Ishikawa (cell line): ENCODE measurements at regions not wholly inside any gene's neighbourhood (a gene's known extent, or its start where the extent isn't known, plus 50 kb on each side); places are given as distances from the start of the nearest gene placed in this dataset.

ENCODE experiments used
- CEBPB ChIP-seq: IDR thresholded peaks from 2 replicates; pipeline ENCODE4 v1.6.1; 2012
- CREB1 ChIP-seq: IDR thresholded peaks from 2 replicates; pipeline ENCODE4 v1.6.1; 2012; ENCODE audit warnings: low read depth
- EGR1 ChIP-seq: IDR thresholded peaks from 2 replicates; pipeline ENCODE4 v1.6.1; 2012
- EP300 ChIP-seq: IDR thresholded peaks from 2 replicates; pipeline ENCODE4 v1.6.1; 2012; ENCODE audit warnings: borderline replicate concordance
- FOXM1 ChIP-seq: IDR thresholded peaks from 2 replicates; pipeline ENCODE4 v1.6.1; 2012; ENCODE audit warnings: low read depth, borderline replicate concordance
- NFIC ChIP-seq: IDR thresholded peaks from 2 replicates; pipeline ENCODE4 v1.6.1; 2012
- RAD21 ChIP-seq: IDR thresholded peaks from 2 replicates; pipeline ENCODE4 v1.6.1; 2012; ENCODE audit warnings: low read depth
- TAF1 ChIP-seq: IDR thresholded peaks from 2 replicates; pipeline ENCODE4 v1.6.1; 2012; ENCODE audit warnings: low read depth, mild to moderate bottlenecking
- TCF12 ChIP-seq: IDR thresholded peaks from 2 replicates; pipeline ENCODE4 v1.6.1; 2012; ENCODE audit warnings: low read depth
- TEAD4 ChIP-seq: IDR thresholded peaks from 2 replicates; pipeline ENCODE4 v1.6.1; 2012
- YY1 ChIP-seq: IDR thresholded peaks from 2 replicates; pipeline ENCODE4 v1.6.1; 2012; ENCODE audit warnings: low read depth
- ZBTB7A ChIP-seq: IDR thresholded peaks from 2 replicates; pipeline ENCODE4 v1.6.1; 2012; ENCODE audit warnings: low read depth
- TF ChIP-seq, protein P1 (sequence below): IDR thresholded peaks from 2 replicates; pipeline ENCODE4 v1.6.1; 2012
- TF ChIP-seq, protein P2 (sequence below): IDR thresholded peaks from 2 replicates; pipeline ENCODE4 v1.6.1; 2012; ENCODE audit warnings: low read depth, mild to moderate bottlenecking
- TF ChIP-seq, protein P3 (sequence below): IDR thresholded peaks from 2 replicates; pipeline ENCODE4 v1.6.1; 2012

DNA sequence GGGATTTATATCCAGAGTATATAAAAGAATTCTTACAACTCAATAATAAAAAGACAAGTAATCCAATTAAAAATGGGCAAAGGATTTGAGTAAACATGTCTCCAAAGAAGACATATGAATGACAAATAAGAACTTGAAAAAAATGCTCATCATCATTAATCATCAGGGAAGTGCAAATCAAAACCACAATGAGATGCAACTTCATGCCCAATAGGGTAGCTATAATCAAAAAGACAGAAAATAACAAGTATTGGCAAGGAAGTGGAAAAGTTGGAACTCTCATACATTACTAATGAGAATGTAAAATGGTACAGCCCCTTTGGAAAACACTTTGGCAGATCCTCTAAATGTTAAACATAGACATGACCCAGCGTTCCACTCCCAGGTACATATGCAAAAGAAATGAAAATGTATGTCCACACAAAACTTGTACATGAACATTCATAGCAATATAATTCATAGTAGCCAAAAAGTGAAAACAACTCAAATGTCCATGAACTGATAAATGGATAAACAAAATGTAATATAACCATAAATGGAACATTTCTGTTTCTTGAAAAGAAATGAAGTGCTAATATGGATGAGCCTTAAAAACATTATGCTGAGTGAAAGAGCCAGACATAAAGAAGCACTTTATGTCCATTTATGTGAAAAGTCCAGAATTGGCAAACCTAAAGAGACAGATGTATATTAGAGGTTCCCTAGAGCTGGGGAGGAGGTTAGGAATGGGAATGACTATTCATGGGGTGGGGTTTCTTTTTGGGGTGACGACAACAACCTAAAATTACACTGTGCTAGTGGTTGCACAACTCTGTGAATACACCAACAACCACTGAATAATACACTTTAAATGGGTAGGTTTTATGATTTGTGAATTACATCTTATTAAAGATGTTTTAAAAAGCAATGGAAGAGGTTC lies 259.7 kb downstream of the RHOU start:
- TF ChIP-seq EGR1 (no peak), YY1 (no peak), CREB1 (no peak), TAF1 (no peak), CEBPB (no peak), NFIC (no peak), TCF12 (no peak), EP300 (no peak), TEAD4 (no peak), ZBTB7A (no peak), FOXM1 (no peak), RAD21 (no peak)
- TF ChIP-seq, protein P1, sequence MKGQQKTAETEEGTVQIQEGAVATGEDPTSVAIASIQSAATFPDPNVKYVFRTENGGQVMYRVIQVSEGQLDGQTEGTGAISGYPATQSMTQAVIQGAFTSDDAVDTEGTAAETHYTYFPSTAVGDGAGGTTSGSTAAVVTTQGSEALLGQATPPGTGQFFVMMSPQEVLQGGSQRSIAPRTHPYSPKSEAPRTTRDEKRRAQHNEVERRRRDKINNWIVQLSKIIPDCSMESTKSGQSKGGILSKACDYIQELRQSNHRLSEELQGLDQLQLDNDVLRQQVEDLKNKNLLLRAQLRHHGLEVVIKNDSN, result no peak
- TF ChIP-seq, protein P2, sequence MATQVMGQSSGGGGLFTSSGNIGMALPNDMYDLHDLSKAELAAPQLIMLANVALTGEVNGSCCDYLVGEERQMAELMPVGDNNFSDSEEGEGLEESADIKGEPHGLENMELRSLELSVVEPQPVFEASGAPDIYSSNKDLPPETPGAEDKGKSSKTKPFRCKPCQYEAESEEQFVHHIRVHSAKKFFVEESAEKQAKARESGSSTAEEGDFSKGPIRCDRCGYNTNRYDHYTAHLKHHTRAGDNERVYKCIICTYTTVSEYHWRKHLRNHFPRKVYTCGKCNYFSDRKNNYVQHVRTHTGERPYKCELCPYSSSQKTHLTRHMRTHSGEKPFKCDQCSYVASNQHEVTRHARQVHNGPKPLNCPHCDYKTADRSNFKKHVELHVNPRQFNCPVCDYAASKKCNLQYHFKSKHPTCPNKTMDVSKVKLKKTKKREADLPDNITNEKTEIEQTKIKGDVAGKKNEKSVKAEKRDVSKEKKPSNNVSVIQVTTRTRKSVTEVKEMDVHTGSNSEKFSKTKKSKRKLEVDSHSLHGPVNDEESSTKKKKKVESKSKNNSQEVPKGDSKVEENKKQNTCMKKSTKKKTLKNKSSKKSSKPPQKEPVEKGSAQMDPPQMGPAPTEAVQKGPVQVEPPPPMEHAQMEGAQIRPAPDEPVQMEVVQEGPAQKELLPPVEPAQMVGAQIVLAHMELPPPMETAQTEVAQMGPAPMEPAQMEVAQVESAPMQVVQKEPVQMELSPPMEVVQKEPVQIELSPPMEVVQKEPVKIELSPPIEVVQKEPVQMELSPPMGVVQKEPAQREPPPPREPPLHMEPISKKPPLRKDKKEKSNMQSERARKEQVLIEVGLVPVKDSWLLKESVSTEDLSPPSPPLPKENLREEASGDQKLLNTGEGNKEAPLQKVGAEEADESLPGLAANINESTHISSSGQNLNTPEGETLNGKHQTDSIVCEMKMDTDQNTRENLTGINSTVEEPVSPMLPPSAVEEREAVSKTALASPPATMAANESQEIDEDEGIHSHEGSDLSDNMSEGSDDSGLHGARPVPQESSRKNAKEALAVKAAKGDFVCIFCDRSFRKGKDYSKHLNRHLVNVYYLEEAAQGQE, result no peak
- TF ChIP-seq, protein P3, sequence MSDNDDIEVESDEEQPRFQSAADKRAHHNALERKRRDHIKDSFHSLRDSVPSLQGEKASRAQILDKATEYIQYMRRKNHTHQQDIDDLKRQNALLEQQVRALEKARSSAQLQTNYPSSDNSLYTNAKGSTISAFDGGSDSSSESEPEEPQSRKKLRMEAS, result no peak

DNA sequence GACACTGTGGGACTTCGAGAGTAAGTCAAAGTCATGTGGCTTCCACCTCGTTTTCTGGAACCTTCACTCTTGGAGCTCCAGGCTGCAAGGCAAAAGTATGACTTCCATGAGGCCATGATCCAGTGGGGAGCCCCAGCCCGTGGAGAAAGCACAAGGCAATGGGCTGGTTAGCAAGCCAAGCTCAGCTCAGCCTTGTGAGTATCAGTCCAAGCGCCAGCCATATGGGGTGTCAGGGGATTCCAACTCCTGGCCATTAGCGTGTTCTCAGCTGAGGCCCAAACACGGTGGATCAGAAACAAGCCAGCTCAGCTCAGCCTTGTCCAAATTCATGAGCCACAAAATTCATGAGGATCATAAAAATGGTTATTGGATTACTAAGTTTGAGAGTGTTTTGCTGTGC lies 261.0 kb downstream of the RHOU start:
- TF ChIP-seq ZBTB7A, result no peak
- no peak for TF ChIP-seq YY1
- TF ChIP-seq CREB1, result no peak
- no peak for TF ChIP-seq EGR1
- TF ChIP-seq, protein P1, result no peak
- no peak for TF ChIP-seq CEBPB
- TF ChIP-seq EP300, result no peak
- TF ChIP-seq NFIC, result no peak
- no peak for TF ChIP-seq RAD21
- no peak for TF ChIP-seq TAF1
- no peak for TF ChIP-seq TCF12
- TF ChIP-seq, protein P3, result no peak
- TF ChIP-seq, protein P2, result no peak
- TF ChIP-seq FOXM1, result no peak
- no peak for TF ChIP-seq TEAD4

DNA sequence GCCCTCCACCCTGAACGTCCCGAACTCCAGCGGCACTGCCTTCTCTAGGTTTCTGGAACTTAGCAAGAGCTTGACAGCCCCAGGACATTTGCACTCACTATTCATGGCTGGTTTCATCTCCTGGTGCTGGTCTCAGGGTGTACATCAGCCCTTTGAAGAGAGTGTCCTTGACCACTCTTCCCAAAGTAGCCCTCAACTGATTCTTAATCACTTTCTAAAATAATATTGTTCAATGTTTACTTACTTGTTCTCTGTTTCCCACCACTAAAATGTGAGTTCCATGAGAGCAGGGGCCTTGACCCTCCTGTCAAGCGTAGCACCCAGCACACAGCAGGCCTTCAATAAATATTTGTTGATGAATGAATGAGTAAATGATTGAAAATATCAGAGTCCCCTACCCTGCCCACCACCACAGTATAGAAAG lies 262.5 kb downstream of the RHOU start:
- TF ChIP-seq RAD21 (no peak), YY1 (no peak), TCF12 (no peak), FOXM1 (no peak), NFIC (no peak), EGR1 (no peak), CEBPB (no peak), EP300 (no peak), TAF1 (no peak), CREB1 (no peak), TEAD4 (no peak), ZBTB7A (no peak)
- TF ChIP-seq, protein P2, result no peak
- TF ChIP-seq, protein P1, result no peak
- TF ChIP-seq, protein P3, result no peak
